GM18868 (cell line): ENCODE measurements at regions not wholly inside any gene's neighbourhood (a gene's known extent, or its start where the extent isn't known, plus 50 kb on each side); places are given as distances from the start of the nearest gene placed in this dataset.
"Not testable (repeated sequence)": the region's sequence is repeated elsewhere in the genome, so short reads cannot be mapped to it uniquely, and the experiment has no call there.

ENCODE experiments used
- ATAC-seq: cut with Tn5 transposase; IDR thresholded peaks from one replicate; pipeline ENCODE4 v1.9.1; 2021; ENCODE audit warnings: mild to moderate bottlenecking, moderate library complexity; ENCODE audit not compliant: unreplicated experiment

DNA sequence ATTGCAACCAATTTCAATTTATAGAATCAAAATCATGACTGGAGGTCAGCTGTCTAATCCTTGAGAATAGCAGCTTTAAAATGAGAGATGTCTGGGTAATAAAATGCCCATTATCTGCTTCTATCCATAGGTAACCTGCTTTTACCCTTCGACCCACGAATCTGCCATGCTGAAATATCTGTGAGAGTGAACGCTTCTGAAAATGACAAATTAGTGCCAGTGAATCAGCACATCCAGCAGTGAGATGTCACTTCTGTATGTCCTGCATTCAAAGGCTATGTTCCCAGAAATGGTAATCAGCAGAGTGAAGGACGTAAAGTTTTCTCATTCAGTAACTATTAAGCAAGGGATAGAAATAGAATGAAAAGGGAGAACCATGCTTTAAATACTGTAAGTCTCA, 532.4 kb upstream of the ITGA1 start:
- no peak for ATAC-seq

DNA sequence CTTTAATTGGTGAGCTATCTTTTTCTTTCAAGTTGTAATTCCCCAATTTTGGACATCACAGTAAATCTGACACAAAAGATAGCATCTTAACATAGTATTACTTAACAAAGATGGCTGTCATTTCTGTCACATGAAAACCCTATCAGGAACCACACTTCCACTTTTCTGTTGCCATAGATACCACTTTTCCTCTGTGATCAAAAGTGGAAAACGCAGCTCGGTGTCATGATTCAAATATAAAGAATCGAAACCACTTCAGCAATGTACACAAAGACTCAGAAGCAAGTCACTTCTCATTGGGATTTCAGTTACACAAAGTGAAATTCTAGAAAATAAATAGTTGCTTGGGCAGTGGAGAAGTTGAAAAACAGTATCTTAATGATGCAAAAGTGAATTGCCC, 524.9 kb upstream of the ITGA1 start:
- ATAC-seq, result no peak

DNA sequence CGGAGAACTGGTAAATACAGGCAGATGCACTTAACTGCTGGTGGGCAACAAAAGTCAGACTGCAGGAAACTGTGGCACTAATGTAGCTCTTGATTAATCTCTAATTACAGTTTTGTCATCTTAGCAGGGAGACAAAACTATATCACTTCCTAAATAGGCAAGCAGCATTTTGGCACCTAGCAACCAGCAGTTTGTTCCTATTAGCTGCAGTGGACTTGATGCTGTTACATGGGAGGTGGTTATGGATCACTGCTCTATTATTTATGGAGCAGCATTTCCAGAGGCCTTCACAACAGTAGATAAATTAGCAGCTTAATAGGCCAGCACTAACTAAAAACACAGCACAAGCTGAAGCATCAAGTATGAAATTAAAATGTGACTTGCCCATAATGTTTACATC, 518.3 kb upstream of the ITGA1 start:
- ATAC-seq, result no peak

DNA sequence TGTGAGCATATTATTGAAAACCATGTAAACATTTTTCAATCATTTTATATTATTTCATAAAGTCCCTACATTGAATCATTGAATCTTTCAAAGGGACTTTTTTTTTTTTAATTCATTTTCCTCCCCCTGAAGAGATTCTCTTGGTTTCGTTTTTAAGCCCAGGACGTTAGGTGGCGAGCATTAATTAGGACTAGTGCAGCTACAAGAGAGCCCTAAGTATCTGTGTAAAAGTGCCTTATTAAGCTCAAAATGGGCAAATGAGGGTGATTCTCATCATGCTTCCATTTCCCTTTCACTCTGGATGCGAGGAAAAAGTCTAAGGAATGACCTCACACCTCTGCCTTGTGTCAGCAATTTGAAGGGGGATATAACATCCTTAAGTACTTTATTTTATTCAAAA, 517.9 kb upstream of the ITGA1 start:
- no peak for ATAC-seq

DNA sequence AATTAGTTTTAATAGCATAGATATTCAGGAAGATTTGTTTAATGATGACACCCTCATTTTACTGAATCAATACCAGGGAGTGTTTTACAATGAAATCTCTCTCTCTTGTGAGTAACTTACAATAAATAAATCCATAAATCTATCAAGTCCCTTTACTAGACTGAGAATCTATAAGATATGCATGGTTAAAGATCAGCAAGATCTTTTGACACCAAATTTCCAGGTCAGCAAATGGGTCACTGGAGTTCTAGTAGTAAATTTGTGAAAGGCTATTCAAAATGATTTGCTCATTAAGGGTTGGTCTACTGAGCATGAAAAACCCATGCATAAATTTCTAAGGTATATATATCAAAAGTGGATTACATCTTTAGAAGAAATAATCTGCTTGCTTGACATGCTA, 512.1 kb upstream of the ITGA1 start:
- ATAC-seq, result no peak

DNA sequence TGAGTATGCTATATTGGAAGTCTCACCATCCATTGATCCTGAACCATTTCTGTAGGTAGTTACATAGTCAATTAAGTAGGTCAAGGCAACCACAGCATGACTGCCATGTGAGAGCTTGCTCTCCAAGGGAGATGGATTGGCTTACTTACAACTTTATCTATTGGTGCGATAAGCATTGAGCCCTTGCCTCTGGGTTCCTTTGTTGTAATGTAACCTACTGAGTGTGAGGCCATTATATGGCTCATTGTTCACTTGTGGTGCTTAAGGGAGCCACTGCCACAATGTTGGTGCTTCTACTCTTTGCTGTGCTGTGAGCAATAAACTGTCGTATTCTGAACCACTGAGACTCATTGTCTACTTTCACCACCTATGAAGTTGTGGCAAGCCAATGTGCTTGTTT, 510.6 kb upstream of the ITGA1 start:
- no peak for ATAC-seq

DNA sequence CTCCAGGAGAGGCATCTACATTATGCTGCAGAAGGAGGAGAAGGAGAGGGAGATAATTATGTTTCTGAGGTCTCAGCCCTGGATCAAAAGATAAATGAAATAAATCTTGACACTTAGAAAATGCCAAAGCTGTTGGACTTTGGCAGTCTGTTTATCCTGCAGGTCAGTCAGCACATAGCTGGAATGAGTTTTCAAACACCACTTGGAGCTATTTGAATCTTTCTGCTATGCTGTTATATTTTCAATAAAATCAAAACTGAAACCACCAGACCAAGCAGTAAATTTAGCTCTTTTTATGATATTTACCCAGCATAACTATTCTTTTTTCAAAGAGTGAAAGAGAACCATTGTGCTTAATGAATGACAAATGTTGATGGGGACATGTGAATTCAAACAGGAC, 505.1 kb upstream of the ITGA1 start:
- no peak for ATAC-seq

DNA sequence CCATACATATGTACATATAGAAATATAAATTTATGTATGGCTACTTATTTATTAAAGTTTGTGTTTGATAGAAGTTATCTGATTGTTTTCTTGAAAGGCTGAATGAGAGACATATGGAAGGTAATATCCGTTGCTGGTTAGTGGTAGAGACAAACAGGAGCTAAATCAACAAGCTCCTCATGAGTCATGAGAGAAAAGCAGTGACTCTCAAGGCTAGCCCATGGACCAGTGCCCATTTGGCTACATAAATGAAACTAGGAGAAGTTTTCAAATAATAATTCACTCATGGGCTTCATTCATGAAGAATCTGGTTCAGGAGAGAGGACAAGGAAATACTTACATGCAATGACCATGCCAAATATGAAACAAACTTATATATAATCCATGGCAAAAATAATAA, 504.5 kb upstream of the ITGA1 start:
- no peak for ATAC-seq

DNA sequence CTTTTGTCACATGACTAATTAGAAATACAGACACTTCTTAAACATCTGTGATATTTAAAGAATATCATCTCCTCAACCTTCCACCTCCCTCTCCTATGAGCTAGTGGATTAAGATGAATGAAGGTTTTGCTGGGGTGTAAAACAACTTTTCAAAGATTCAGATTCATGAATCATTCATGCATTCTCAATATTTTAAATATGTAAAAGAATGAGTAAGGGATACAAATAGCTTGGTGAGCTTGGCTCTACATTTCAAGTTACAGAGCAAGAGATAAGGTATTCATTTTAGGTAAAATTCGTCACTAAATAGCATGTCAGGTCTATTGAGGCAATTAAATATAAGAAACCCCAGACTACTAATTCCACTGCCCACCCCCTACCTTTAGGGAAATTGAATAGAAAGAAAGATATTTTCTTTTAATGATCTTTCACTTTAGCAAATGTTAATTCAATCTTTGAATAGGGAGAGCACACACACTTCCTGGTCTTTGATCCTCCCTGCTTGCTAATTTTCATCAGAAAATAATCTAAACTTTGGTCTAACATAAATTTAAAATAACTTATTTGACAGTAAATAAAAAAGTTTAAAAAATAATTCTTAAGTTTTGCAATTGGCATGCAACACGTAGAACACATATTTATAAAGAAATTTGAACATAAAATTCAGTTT, 486.9 kb upstream of the ITGA1 start:
- ATAC-seq, result no peak

DNA sequence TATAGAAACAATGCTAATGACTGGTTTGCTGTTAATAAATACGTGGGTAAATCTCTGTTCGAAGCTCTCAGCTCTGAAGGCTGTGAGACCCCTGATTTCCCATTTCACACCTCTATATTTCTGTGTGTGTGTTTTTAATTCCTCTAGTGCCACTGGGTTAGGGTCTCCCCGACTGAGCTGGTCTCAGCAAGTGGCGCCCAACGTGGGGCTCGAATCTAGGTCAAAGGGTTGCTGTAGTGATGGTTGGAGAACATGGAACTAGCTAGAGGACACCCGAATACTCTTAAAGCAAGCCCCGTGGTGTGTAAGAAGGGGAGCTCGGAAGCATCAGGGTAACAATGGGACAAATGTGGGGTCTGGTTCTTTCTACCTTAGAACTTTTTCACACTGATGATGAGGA, 482.9 kb upstream of the ITGA1 start:
- not testable (repeated sequence) for ATAC-seq

DNA sequence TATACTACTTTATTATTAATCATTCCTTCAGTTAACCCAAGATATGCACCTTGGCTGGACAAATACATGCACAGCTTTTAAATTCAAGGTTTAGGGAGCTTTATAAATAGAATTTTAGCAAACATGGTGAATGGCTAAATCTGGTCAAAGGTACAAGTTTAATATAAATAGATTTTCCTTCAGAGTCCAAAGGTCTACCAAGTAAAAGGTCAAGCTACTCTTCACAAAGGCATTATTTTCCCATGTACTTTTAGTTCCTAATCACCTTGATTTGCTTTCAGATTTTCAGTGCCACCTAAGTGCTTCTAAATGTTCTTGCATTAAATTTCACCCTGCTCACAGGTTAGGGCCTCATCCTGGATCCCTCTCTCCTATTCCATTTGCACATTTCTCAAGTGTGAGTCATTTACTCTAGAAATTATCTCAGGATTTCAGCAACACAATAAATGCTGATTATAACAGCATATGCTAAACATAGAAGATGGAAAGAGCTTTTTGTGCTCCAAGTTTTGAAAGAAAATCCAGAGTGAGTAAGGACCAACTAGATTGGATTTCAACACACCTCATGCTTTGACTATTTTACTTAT, 459.4 kb upstream of the ITGA1 start:
- ATAC-seq, result no peak

DNA sequence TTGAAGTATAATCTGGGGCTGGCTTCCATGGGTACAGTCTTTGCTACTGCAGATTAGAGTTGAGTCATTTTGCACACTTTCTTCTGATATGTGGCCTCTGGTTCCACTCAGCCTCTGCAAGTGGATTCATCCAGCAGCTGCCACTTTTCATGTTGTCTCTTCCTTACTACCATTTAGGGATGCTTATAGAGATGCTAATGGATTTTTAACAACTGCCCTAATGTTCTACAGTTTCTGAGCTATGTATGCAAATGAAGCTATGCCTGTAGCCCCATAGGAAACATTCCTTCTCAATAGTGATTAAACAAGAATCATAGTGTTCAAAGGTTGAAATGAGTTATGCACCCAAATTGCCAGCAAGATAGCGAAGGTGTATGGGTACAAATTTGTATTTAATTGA, 456.0 kb upstream of the ITGA1 start:
- ATAC-seq, result no peak

DNA sequence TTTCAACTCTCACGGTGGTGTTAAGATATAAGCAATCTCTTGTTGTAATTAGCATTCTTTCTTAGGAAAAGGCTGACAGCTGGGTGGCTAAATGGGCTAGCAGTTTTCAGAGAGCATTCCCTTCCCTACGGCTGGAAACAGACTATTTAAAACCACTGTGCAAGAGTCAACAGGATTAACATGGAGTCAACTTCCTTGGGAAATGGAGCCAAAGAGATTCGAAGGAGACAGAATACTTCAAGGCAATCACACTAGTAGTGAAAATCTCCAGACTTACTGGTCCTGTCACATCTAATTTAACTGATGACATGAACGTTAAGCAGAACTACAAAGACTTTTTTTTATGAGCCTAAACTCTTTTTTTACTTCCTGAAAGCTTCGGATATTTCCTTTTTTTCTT, 453.3 kb upstream of the ITGA1 start:
- ATAC-seq, result no peak

DNA sequence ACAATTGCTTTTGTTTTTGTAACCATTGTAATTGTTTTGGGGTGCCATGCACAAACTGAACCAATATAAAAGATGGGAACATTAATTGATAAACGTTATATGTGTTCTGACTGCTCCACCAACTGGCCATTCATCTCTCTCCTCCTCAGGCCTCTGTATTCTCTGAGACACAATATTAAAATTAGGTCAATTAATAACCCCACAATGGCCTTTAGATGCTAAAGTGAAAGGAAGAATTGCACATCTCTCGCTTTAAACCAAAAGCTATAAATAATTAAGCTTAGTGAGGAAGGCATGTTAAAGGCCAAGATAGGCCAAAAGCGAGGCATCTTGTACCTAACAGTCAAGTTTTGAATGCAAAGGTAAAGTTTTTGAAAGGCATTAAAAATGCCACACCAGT, 448.4 kb upstream of the ITGA1 start:
- ATAC-seq, result no peak

DNA sequence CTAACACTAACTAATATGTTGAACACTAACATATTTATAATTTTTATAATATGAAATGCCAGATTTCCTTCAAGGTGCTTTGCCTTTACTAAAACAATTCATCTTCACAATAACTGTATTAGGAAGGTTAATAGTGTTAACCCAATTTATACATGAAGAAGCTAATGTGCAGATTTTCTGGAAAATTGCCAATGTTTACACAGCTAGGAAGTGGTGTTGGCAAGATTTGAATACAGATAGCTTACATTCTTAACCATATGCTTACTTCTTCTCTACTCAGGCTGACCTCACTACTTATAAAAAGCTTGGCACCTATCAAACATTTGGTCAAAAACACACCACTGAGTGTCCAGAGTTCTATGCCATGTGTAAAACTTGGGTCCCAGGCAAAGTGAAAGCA, 445.4 kb upstream of the ITGA1 start:
- ATAC-seq, result no peak

DNA sequence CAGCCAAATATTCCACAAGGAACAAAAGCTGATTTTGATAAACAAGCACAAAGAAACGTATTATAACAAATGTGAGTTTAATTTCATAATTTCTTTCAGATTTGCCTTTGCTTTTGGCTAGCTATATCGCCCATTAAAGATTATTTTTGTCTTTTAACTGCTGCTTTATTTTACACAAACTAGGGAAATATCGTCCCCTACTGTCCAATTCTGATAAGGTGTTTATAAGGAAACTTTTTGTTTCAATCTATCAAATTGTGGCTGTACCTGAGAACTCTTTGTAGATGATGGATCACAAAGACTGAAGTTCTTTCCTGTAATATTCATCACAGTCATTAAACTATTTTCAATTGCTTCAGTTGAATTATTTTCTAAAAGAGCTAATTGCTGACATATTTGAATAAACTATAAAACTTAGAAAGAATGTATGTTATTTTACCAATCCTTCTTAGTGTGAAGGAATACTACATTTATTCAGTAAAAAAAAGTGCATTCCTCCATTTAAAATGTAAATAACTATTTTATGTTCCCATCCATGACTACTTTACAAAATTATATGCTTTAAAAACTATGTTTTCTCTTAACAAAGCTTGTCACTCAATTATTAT, 431.3 kb upstream of the ITGA1 start:
- no peak for ATAC-seq

DNA sequence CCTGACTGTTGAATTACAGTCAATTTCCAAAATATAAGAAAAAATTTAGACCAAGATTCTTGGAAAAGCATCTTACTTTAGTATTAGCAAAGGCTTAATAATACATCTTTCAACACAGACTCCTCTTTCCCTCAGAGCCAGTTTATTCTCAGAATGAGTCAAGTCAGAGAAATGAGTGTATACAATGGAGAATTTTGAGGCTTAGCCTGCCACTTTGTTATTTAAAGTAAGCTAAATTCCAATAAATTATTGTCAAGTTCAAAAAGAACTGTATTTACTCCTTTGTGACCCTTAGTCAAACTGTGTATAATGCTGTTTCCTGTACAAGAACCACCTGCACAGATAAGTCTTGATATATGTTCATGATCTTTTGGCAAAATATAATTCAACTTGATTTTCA, 428.5 kb upstream of the ITGA1 start:
- ATAC-seq, result no peak

DNA sequence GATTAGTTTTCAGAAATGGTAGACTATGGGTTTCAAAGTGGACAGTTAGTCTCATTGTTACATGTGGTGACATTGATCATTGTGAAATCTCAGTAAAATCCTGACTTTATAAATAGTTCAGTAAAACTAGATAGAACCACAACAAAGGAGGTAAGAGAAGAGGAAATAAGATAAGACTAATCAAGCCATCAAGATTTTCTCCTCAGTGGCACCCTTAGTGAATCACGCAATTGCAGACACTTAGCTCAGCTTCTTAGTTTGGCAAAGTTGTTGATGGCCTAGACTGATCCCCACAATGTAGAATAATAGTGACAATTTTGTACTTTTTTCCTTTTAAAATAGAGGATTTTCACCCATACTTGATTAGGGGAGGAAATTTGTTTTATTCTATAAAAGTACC, 426.7 kb upstream of the ITGA1 start:
- no peak for ATAC-seq

DNA sequence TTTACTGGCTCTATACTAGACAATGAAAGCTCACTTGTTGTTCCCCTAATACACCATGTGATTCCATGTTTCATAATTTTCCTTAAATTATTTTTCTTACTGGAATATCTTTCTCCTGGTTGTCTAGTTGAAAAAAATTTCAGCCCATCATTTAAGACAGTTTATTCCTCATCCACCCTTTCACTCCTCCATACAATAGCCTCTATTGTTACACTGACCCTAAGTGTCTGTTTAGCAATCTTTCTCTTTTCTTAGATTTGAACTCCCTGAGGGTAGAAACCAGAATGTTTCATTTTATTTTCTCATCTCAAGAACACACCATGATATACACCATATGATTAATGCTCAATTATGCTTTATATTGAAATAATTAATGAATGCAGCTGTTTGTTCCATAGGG, 413.4 kb upstream of the ITGA1 start:
- no peak for ATAC-seq

DNA sequence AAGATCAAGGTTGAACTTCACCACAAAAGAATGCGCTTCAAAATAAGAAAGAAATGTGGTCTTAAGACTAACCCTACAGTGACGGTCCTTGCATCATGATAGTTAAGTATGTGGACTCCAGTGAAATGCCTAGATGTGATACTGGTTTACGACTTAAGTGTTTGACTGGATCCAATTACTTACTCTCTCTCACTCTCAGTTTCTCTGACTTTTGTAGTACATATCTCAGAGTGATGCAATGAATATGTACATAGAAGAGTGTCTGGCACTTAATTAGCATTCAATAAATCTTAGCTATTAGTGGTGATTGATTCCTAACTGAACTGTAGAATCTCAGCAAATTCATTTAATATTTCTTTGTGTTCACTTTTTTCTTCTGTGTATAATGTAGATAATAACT, 411.7 kb upstream of the ITGA1 start:
- ATAC-seq, result no peak

DNA sequence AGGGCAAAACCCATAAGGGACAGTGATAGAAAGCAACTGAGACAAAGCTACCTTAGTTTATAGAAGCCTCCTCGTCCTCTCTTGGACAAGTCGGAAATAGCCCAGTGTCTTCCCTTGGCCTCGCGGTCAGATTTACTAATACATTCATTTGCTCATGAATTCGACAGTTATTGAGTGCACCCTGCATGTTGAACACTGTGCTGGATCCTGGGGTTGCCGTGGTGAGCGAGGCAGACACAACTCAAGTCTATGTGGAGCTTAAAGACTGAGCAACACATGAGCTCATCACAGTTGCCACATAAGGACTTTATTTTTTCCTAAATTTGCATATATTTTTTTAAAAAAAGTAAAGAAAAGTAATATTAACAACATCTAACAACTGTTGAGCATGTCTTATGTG, 411.1 kb upstream of the ITGA1 start:
- ATAC-seq, result no peak

DNA sequence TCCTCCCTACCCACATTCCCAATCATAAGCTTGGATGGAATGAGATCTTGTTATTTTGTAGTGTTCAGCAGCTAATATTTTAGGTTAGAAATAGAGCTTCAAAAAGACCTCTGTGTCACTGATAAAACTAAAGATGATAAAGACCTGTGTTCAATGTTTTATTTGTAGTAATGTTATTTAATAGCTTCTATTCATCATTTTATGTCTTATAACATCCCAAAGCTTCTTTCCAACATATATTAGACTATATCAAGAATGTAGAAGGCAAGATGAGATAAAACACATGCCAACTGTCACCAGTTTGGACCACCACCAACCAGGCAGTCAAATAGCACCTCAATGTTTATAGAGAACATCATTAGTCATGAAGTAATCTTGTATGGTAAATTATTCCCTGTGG, 409.5 kb upstream of the ITGA1 start:
- ATAC-seq, result no peak

DNA sequence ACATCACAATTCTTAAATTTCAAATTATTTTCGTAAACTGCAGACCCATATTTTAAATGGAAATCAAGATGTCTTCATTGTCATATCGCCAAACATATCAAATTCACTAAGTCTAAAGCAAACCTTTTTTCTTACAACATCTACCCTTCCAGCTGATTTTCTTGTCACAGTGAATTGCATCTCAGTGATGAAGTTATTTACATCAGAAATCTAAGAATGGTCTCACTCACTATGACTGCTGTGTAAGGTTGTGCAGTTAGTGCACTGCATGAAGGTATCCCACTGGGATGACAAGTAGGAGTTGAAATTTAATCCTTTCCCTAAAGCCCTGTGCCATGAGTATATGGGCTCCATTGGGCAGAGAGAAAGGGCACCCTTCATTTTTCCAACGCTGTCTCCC, 399.4 kb upstream of the ITGA1 start:
- no peak for ATAC-seq
